Frontal cortex (tissue), 3 donors: ENCODE measurements at regions not wholly inside any gene's neighbourhood (a gene's known extent, or its start where the extent isn't known, plus 50 kb on each side); places are given as distances from the start of the nearest gene placed in this dataset.
"Not testable (repeated sequence)": the region's sequence is repeated elsewhere in the genome, so short reads cannot be mapped to it uniquely, and the experiment has no call there.

Experiments
- DNase-seq, 2 donors: peaks; one replicate each; pipeline ENCODE4 v3.0.0; 2012; ENCODE audit warnings: low spot score in 2 of 2
- FAIRE-seq: peaks from 2 replicates; lab custom pipeline; 2012; peaks lifted over from hg19 to GRCh38; lab: Jason Lieb, UNC
- donor health status: control.
- donor health status: control.
- donor health status: control.

- DNase-seq, FAIRE-seq: not testable (repeated sequence)
These were observed 414.3 kb downstream of the TMEM135 start for GRCh38 chr11:87452025-87452424.

DNA sequence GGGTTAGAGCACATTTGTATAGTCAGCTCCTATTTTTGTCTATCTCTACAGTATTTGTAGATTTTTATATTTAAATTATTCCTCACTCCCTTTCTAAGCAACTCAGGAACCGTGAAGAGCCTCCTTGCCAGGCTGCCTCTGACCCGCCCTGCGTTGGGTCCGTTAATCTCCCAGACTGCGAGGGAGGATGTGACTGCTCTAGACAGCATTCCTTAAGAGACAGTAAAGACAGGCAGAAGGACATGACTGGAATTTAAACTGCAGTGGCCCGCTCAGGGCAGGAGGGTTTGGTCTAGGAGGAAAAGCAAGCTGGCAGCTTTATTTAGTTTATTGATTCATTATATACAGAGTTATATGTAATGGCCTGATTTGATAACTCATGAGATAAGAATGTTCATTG lies 413.7 kb downstream of the TMEM135 start:
- FAIRE-seq, result no peak
- no peak for DNase-seq

DNA sequence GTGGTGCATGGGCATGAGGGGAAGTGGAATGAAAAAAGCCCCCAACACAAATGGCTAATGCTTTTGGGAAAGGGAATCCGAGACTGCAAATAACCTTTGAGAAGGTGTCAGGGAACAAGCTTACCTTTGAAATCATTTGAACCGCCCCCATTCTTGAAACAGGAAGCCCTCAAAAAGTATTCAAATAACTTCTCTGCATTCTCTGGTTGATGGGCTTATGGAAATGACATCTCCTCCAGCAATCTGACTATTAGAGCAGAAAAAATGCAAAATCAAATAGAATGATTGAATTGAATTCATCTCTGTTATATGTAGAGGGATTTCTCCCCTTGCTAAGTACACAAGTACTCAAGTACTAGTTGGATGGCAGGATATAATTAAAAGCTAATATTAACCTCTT lies 409.9 kb downstream of the TMEM135 start:
- DNase-seq (no peak), FAIRE-seq (no peak)

GRCh38 chr11:87444993-87445392 lies 407.3 kb downstream of the TMEM135 start:
- no peak for DNase-seq
- FAIRE-seq, result no peak

DNA sequence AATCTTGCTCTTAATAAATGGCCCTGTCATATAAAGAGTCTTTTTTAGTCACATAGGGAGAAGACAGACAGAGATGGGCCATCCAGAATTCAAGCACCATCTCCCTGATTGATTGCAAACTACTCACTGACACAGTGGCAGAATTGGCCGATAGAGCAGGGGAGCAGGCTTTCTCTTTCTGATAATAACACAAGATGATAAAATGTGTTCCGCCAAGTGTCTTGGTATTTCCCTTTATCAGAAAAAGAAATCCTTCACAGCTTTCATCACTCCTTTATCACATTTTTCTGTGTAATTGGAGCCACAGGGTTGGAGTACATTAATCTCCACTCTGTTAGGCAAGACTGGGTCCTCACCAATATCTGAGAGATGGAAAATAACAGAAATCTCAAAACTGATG lies 406.0 kb downstream of the TMEM135 start:
- no peak for DNase-seq
- FAIRE-seq, result no peak

DNA sequence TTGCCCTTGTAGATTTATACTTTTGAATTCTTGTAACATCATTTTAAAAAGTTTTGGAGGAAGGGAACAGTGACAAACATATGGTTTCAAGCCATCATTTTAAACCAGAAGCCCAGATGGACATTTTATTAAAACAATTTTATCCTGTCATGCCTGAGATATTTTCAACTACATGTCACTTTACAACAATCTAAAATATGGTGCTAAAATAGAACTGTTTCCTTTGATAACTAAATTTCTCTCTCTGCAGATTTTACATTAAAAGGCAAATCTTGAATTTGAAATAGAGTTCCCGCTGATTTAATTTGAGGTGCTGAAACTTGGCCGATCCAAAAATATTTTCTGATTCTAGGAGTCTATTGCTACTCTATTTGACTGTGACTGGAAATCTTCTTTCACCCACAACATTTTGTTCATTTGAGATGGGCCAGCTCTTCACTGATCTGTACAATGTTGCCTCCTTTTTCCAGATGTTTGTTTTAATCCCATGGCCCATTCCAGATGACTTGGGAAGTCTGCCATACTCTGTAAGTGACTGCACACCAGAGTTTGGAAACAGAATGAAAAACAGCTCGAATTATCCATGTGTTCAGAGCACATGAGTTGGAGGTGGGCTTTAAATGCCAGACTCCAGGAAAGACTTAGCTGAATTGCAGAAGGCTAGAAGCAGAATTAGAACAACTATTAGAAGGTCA lies 402.5 kb downstream of the TMEM135 start:
- DNase-seq, result no peak
- no peak for FAIRE-seq

- FAIRE-seq (no peak), DNase-seq (no peak)
These were observed 400.7 kb downstream of the TMEM135 start for GRCh38 chr11:87438416-87438815.

GRCh38 chr11:87437844-87438223 lies 400.1 kb downstream of the TMEM135 start:
- FAIRE-seq, result no peak
- no peak for DNase-seq

DNA sequence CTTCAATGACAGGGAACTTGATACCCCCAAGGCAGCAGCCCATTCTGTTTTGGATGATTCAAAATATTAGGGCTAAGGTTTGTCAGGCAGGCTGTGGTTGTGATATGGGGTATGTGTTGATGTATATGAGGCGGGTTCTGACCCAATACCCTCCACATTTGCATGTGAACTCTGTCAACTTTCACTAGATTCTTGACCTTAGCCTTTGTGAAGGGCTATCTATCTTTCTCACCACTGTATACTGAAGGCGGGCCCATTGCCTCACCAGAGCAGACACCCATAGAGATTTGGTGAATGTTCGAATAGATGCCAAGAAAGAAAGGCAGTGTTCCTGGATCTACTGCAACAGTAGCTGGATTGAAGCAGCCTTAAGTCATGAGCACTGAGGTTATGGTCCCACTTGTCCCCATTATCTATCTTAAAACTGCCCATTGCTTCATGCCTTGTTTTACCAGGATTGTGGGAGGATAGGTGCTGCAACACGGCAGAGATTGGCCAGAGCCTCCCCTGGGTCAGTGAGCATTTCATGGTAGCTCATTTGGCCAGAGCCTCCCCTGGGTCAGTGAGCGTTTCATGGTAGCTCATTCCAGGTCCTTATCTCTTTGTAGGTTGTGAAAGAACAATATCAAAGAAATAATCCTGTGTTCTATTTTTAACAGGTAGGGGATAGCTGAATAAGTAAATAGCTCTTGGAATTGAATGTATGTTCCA lies 399.6 kb downstream of the TMEM135 start:
- DNase-seq (no peak), FAIRE-seq (no peak)

DNA sequence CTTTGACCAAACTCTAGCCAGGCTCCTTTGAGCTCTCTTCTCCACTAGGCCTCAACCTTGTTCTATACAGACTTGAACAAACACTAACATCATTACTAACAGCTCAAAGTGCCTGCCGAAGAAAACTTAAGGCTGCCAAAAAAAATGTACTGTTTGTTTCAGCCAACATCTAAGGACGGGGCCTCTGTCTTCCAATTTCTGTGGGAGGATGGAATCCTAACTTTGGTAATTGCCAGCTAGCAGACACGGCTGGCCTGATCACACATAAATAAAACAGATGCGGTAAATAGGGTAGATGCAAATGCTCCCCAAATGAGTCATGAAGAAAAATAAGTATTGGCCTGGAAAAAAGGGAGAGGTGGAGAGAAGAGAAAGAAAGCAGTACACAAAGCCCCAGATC lies 394.3 kb downstream of the TMEM135 start:
- DNase-seq (no peak), FAIRE-seq (no peak)

GRCh38 chr11:87431392-87431791 lies 393.7 kb downstream of the TMEM135 start:
- no peak for DNase-seq
- FAIRE-seq, result no peak

GRCh38 chr11:87430821-87431220 lies 393.1 kb downstream of the TMEM135 start:
- DNase-seq (no peak), FAIRE-seq (no peak)

GRCh38 chr11:87429996-87430395 lies 392.3 kb downstream of the TMEM135 start:
- DNase-seq (no peak), FAIRE-seq (no peak)

GRCh38 chr11:87428266-87428665 lies 390.5 kb downstream of the TMEM135 start:
- no peak for FAIRE-seq

GRCh38 chr11:87425943-87426342 lies 388.2 kb downstream of the TMEM135 start:
- FAIRE-seq, result no peak

More at GRCh38 chr11:87428266-87428665, 390.5 kb downstream of the TMEM135 start:
- DNase-seq, result no peak

DNA sequence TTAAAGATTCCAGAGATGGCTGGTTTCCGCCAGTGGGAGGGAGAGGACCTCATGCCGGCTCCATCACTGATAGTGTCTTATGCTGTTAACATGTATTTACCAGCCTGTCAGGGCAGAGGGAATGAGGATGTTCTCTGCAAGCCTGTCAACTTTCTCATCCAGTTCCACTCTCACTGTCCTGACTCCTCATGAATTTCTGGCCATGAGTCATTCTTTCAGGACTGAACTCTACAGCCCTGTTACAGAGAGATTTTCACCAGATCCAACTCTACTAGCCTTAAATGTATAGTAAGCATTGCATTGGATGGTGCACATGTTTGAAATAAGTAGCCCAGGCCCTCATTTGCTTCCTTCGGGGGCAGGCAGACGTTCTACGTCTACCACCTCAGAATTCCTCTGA lies 387.7 kb downstream of the TMEM135 start:
- FAIRE-seq (no peak), DNase-seq (no peak)

More at GRCh38 chr11:87425943-87426342, 388.2 kb downstream of the TMEM135 start:
- no peak for DNase-seq

GRCh38 chr11:87423161-87423560 lies 385.4 kb downstream of the TMEM135 start:
- FAIRE-seq (no peak), DNase-seq (no peak)

GRCh38 chr11:87422566-87422965 lies 384.8 kb downstream of the TMEM135 start:
- FAIRE-seq, result no peak

GRCh38 chr11:87421422-87421821 lies 383.7 kb downstream of the TMEM135 start:
- FAIRE-seq, result no peak
- peak; percentile 10 to 33 for DNase-seq

More at GRCh38 chr11:87422566-87422965, 384.8 kb downstream of the TMEM135 start:
- DNase-seq, result no peak

GRCh38 chr11:87417951-87418350 lies 380.2 kb downstream of the TMEM135 start:
- FAIRE-seq (no peak), DNase-seq (no peak)

- DNase-seq (no peak), FAIRE-seq (no peak)
These were observed 368.1 kb downstream of the TMEM135 start for GRCh38 chr11:87405843-87406242.

GRCh38 chr11:87405356-87405755 lies 367.6 kb downstream of the TMEM135 start:
- no peak for DNase-seq
- no peak for FAIRE-seq
